HG03060 (cell line): ENCODE measurements at regions not wholly inside any gene's neighbourhood (a gene's known extent, or its start where the extent isn't known, plus 50 kb on each side); places are given as distances from the start of the nearest gene placed in this dataset.
"Not testable (repeated sequence)": the region's sequence is repeated elsewhere in the genome, so short reads cannot be mapped to it uniquely, and the experiment has no call there.

Experiments
- ATAC-seq: cut with Tn5 transposase; IDR thresholded peaks from one replicate; pipeline ENCODE4 v1.9.1; 2021; ENCODE audit warnings: low read depth, moderate number of reproducible peaks; ENCODE audit not compliant: unreplicated experiment

- ATAC-seq = no peak
These were observed 56.2 kb upstream of the LRRTM4 start for GRCh38 chr2:77578354-77578753.

GRCh38 chr2:77579076-77579769 is 57.0 kb upstream of the LRRTM4 start:
- no peak for ATAC-seq

GRCh38 chr2:77588438-77588837 is 66.3 kb upstream of the LRRTM4 start:
- ATAC-seq = no peak

- ATAC-seq = no peak
These were observed 68.2 kb upstream of the LRRTM4 start for GRCh38 chr2:77590298-77590917.

GRCh38 chr2:77592955-77593354 is 70.8 kb upstream of the LRRTM4 start:
- ATAC-seq = not testable (repeated sequence)

- no peak for ATAC-seq
These were observed 80.6 kb upstream of the LRRTM4 start for GRCh38 chr2:77602771-77603170.

- ATAC-seq = no peak
These were observed 83.1 kb upstream of the LRRTM4 start for GRCh38 chr2:77604953-77605929.

GRCh38 chr2:77608510-77608909 is 86.3 kb upstream of the LRRTM4 start:
- ATAC-seq = no peak

GRCh38 chr2:77629539-77629938 is 107.4 kb upstream of the LRRTM4 start:
- ATAC-seq = no peak

GRCh38 chr2:77631007-77631406 is 108.8 kb upstream of the LRRTM4 start:
- ATAC-seq = no peak

- ATAC-seq = no peak
These were observed 111.4 kb upstream of the LRRTM4 start for GRCh38 chr2:77633601-77634000.

GRCh38 chr2:77640924-77641323 is 118.7 kb upstream of the LRRTM4 start:
- ATAC-seq = no peak

- no peak for ATAC-seq
These were observed 120.2 kb upstream of the LRRTM4 start for GRCh38 chr2:77642339-77642738.

- no peak for ATAC-seq
These were observed 127.7 kb upstream of the LRRTM4 start for GRCh38 chr2:77649856-77650255.

- ATAC-seq = no peak
These were observed 130.3 kb upstream of the LRRTM4 start for GRCh38 chr2:77652499-77652898.

- ATAC-seq = no peak
These were observed 142.3 kb upstream of the LRRTM4 start for GRCh38 chr2:77664491-77664890.

- ATAC-seq = no peak
These were observed 144.2 kb upstream of the LRRTM4 start for GRCh38 chr2:77666251-77666980.

- ATAC-seq = not testable (repeated sequence)
These were observed 162.6 kb upstream of the LRRTM4 start for GRCh38 chr2:77684543-77685319.

GRCh38 chr2:77712601-77713000 is 190.4 kb upstream of the LRRTM4 start:
- ATAC-seq = no peak

- no peak for ATAC-seq
These were observed 191.2 kb upstream of the LRRTM4 start for GRCh38 chr2:77713412-77713811.
